ENCODE measurements at regions not wholly inside any gene's neighbourhood (a gene's known extent, or its start where the extent isn't known, plus 50 kb on each side); places are given as distances from the start of the nearest gene placed in this dataset.
"Not testable (repeated sequence)": the region's sequence is repeated elsewhere in the genome, so short reads cannot be mapped to it uniquely, and the experiment has no call there.

DNA sequence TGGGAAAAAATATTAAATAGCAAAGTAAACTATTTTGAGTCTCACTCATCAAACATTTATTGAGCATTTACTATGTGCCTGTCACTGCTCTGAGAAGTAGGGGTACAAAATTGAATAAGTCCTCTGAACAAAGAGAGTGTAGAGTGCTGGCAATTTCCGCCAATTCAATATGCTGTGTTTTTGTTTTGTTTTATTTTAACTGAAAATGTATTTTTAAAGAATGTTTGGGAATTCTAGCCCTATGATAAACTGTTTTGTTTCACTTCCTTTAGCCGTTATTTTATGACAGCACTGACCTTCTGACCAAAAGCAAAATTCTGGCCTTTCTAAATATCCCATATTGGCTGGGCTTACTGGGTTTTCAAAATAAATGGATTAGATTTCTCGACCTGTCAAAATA, 64.7 kb upstream of the LMO2 start:
- no peak for TF ChIP-seq JUND (IDR thresholded peaks at IDR 0.05; ENCODE audit: low read depth)

DNA sequence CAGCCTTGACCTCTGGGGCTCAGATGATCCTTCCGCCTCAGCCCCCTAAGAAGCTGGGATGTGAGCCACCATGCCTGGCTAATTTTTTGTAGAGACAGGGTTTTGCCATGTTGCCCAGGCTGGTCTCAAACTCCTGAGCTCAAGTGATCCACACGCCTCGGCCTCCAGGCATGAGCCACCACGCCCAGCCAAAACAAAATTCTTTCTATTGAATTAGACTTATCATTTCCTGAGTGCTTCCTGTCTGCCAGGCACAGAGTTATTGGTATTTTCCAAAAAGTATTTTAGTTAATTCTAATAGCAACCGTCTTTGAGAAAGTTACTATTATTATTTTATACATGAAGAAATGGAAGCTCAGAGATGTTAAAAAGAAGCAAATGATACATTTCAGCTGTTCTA, 61.4 kb upstream of the LMO2 start:
- DNase-seq (ENCODE audit: low read depth in 1 of 2, low spot score in 1 of 2) = no peak
- in situ Hi-C loops (cut with HindIII; ENCODE audit: low pct_unique_long_range_greater_than_20kb, low sequenced_read_pairs) = no loop called here

More for the DNA sequence above, 64.7 kb upstream of the LMO2 start:
- in situ Hi-C loops (cut with HindIII; ENCODE audit: low pct_unique_long_range_greater_than_20kb, low sequenced_read_pairs) = no loop called here
- no peak for DNase-seq (ENCODE audit: low read depth in 1 of 2, low spot score in 1 of 2)

DNA sequence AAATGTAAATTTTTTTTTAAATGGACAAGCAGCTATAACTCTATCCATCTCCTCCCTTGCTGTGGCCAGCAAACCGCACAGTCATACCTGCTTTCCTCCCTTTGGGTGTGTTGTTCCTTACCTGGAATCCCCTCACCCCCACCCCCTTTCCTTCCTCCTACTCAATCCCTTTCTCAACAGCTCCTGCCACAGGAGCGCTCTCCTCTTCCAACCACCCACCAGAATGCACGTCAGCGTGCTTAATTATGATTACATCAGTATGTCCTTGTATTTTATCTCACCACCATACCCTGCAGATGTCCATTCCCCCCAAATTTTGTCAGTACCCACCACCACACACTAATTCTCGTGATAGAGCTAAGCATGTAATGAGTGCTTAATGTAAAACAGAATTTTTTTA, 60.9 kb upstream of the LMO2 start:
- DNase-seq (ENCODE audit: low read depth in 1 of 2, low spot score in 1 of 2) = no peak
- TF ChIP-seq JUND (IDR thresholded peaks at IDR 0.05; ENCODE audit: low read depth) = no peak
- in situ Hi-C loops (cut with HindIII; ENCODE audit: low pct_unique_long_range_greater_than_20kb, low sequenced_read_pairs) = no loop called here

More for the DNA sequence above, 61.4 kb upstream of the LMO2 start:
- TF ChIP-seq JUND (IDR thresholded peaks at IDR 0.05; ENCODE audit: low read depth) = no peak

DNA sequence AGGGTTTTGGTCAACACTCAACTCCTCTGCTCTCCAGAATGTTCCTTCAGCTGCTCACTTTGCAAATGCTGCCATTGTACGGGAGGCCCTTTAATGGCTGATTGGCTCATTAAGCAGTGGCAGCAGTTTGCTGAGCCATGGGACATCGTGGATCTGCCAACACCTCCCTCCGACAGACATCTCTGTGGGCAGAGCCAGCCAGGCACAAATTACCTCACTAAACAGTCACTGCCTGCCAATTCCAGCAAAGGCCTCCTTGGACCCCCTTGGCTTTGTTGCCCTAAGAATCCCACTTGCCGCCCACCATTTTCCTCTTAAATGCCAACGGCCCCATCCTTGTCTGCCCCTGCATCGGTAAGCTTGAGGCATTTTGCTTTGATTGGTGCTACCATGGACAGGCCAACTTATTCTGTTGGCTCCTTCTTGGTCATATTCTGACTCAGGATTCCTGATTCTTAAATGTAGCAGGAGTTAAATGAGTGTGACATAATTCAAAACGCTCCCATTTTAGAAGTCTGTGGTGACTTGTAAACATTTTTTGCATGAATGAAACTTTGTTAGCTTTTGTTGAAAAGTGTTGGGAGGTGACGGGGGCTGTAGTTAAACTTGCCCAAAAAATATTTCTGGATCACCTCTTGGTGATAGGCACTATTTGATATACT, 57.5 kb upstream of the LMO2 start:
- DNase-seq (ENCODE audit: low read depth in 1 of 2, low spot score in 1 of 2) = no peak
- TF ChIP-seq JUND (IDR thresholded peaks at IDR 0.05; ENCODE audit: low read depth) = no peak

DNA sequence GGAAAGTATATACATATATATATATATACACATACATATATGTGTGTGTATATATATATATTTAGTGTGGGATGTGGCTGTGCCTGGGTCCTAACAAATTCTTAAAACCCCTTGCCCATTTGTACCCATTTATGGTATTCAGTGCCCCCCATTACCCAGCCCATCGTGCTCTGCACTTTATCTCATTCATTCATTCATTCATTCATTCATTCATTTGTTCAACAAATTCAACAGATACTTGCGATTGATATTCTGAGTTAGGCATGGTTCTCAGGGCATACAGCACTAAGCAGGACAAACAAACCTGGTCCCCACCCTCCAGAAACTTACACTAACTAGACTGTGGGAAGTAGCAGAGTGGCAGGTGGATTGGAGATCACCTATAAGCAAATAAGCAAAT, 56.6 kb upstream of the LMO2 start:
- no peak for TF ChIP-seq JUND (IDR thresholded peaks at IDR 0.05; ENCODE audit: low read depth)
- DNase-seq (ENCODE audit: low read depth in 1 of 2, low spot score in 1 of 2) = no peak
- in situ Hi-C loops (cut with HindIII; ENCODE audit: low pct_unique_long_range_greater_than_20kb, low sequenced_read_pairs) = no loop called here

More for the DNA sequence above, 57.5 kb upstream of the LMO2 start:
- in situ Hi-C loops (cut with HindIII; ENCODE audit: low pct_unique_long_range_greater_than_20kb, low sequenced_read_pairs) = no loop called here

DNA sequence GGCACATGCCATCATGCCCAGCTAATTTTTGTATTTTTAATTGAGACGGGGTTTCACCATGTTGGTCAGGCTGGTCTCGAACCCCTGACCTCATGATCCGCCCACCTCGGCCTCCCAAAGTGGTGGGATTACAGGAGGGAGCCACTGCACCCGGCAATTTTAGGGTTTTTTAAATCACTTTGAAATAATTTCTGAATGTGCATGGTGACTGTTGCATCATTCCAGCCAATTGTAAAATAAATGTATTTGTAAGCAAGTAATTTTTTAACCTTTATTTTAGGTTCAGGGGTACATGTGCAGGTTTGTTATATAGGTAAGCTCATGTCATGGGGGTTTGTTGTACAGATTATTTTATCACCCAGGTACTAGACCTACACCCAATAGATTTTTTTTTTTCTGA, 56.0 kb upstream of the LMO2 start:
- DNase-seq (ENCODE audit: low read depth in 1 of 2, low spot score in 1 of 2); in situ Hi-C loops (cut with HindIII; ENCODE audit: low pct_unique_long_range_greater_than_20kb, low sequenced_read_pairs): not testable (repeated sequence)

DNA sequence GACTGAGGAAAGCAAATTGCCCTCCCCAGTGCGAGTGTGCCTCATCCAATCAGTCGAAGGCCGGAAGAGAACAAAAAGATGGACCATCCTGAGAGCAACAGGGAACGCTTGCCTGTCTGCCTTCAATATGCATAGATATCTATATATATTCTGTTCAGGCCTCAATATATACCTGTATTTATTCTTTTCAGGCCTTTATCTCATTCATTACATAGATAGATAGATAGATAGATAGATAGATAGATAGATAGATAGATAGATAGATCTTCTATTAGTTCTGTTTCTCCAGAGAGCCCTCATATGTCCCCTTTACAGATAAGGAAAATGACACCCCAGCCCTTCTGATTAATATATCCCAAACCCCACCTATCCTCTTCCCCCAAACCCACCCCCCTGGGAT, 55.1 kb upstream of the LMO2 start:
- in situ Hi-C loops (cut with HindIII; ENCODE audit: low pct_unique_long_range_greater_than_20kb, low sequenced_read_pairs) = no loop called here
- TF ChIP-seq JUND (IDR thresholded peaks at IDR 0.05; ENCODE audit: low read depth) = no peak
- DNase-seq (ENCODE audit: low read depth in 1 of 2, low spot score in 1 of 2) = no peak

DNA sequence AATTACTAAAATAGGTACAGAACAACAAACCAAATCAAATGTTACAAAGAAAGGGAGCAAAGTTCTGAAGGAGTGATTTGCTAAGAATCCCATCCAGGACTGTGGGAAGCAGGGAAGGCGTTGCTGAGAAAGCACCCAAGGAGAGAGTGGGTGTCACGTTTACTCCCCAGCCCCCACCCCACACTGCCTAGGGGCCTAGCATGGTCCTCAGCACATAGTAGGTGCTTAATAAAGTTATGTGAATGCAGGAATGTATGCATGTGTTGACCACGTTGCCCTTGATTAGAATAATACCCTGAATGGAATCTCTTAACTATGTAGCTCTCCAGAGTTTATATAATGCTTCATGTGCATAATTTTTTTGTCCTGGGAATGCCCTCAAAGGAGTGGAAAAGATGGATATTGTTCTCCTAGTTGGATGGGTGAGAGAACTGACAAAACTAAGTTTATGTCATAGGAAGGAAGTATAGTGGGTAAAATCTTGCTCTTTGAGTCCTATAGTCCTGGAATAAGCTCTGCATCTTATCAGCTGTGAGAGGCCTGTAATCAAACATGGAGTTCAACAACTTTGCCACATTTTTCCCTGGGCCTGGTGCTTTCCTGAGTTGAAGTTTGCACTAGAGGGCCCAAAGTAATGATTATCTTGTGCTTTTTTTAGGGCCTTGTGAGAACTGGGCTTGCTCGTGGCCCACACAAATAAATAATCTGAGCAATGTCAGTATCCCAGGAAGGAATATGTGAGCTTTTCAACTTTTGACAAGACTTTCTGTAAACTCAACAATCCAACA, 53.8 kb upstream of the LMO2 start:
- DNase-seq (ENCODE audit: low read depth in 1 of 2, low spot score in 1 of 2) = no peak
- TF ChIP-seq JUND (IDR thresholded peaks at IDR 0.05; ENCODE audit: low read depth) = no peak
- in situ Hi-C loops (cut with HindIII; ENCODE audit: low pct_unique_long_range_greater_than_20kb, low sequenced_read_pairs) = no loop called here

DNA sequence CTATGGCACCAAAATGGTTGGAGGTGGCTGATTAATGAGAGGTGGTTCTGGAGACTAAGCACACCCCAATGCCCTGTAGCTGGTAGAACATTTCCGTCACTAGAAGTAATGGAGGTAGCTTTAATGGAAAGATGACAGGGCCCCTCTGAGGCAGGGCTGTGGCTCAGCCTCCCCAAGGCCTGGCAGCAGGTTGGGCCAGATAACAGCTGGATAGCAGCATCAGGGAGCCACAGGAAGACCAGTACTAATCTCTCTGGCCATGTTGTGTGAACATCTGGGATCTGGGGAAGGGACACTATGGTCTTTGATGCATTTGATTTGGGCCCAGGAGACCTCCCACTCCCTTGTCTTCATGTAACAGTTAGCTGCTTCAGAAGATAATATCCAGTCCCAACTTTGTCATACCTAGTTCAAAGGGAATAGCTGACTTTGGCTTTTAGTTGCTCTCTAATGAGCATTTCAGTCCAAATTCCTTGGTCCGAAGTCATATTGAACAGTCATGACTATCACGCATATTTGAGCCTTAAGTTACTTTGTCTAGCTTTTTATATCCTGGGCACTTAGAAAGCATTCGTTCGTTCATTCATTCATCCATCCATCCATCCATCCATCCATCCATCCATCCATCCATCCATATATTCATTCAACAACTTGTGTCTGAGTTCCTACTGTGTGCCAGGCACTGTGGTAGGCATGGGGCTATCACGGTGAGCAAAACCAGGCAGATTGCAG, 53.0 kb upstream of the LMO2 start:
- no peak for DNase-seq (ENCODE audit: low read depth in 1 of 2, low spot score in 1 of 2)
- TF ChIP-seq JUND (IDR thresholded peaks at IDR 0.05; ENCODE audit: low read depth) = no peak
- in situ Hi-C loops (cut with HindIII; ENCODE audit: low pct_unique_long_range_greater_than_20kb, low sequenced_read_pairs) = no loop called here

DNA sequence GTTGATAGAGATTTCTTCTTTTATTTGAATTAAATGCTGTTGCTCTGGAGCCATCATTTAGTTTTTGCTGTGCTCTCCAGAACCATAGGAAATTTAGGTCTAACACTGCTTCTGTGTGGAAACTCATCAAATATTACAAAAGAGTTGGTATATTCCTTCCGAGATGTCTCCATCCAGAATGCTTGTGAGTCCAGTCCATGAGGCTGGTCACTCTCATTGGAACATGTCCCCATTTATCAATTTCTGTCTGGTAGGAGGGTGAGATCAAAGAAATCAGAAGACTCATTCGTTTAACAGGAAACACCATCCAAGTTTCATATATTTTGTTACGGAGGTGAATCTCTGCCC, 52.4 kb upstream of the LMO2 start:
- in situ Hi-C loops (cut with HindIII; ENCODE audit: low pct_unique_long_range_greater_than_20kb, low sequenced_read_pairs) = no loop called here
- no peak for TF ChIP-seq JUND (IDR thresholded peaks at IDR 0.05; ENCODE audit: low read depth)
- DNase-seq (ENCODE audit: low read depth in 1 of 2, low spot score in 1 of 2) = no peak

DNA sequence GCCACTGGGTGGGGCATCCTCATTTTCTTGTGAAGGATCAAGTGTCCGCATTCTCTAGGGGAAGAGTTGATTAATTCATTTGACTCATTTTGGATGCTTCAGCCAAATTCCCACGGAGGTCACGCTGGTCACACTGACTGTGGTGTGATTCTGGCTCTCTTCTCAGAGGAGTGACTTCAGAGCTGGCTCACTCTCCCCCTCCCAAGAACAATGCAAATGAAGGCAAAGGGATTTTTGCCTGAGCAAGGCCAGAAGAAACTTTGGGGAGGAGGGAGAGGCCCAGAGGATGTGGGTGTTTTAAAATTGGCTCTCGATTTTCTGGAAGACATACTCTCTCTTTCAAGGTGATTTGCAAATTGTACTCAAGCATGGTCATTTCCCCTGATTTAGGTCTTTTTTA, 51.1 kb upstream of the LMO2 start:
- in situ Hi-C loops (cut with HindIII; ENCODE audit: low pct_unique_long_range_greater_than_20kb, low sequenced_read_pairs) = no loop called here
- DNase-seq (ENCODE audit: low read depth in 1 of 2, low spot score in 1 of 2) = no peak
- no peak for TF ChIP-seq JUND (IDR thresholded peaks at IDR 0.05; ENCODE audit: low read depth)

DNA sequence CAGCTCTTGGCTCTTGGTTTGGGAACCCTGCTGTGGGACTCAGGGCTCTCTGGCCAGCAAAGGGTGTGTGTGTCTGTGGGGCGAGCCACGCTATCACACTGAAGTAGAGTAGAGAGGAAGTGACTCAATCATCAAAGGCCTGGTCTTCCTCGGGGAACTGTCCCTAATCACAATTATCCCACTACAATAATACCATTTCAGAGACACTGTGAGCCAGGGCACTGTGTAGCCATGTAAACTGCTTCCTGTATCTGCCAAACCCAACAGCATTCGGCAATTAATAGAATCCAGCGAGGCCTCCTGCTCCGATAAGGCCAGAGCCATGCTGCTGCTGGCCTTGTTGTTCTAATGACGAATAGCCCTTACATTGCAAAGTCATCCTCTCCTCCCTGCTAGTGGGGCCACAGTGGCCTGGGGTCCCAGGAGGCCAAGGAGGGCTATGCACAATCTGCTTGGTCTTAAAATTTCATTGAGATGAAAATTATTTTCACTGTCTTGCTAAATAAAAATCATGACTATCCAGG, 49.8 kb upstream of the LMO2 start:
- TF ChIP-seq JUND (IDR thresholded peaks at IDR 0.05; ENCODE audit: low read depth) = no peak
- no peak for DNase-seq (ENCODE audit: low read depth in 1 of 2, low spot score in 1 of 2)
- in situ Hi-C loops (cut with HindIII; ENCODE audit: low pct_unique_long_range_greater_than_20kb, low sequenced_read_pairs) = no loop called here

All from T47D (cell line).